Glomerular endothelial cell (primary cell): ENCODE measurements at regions not wholly inside any gene's neighbourhood (a gene's known extent, or its start where the extent isn't known, plus 50 kb on each side); places are given as distances from the start of the nearest gene placed in this dataset.

ENCODE experiments used
- DNase-seq: peaks from one replicate; pipeline ENCODE4 v3.0.0-alpha.2; 2011; ENCODE audit warnings: low read depth, low spot score; ENCODE audit errors: extremely low read depth

- no peak for DNase-seq
Observed at GRCh38 chr1:14094611-14095400, 394.8 kb downstream of the PRDM2 start.

DNA sequence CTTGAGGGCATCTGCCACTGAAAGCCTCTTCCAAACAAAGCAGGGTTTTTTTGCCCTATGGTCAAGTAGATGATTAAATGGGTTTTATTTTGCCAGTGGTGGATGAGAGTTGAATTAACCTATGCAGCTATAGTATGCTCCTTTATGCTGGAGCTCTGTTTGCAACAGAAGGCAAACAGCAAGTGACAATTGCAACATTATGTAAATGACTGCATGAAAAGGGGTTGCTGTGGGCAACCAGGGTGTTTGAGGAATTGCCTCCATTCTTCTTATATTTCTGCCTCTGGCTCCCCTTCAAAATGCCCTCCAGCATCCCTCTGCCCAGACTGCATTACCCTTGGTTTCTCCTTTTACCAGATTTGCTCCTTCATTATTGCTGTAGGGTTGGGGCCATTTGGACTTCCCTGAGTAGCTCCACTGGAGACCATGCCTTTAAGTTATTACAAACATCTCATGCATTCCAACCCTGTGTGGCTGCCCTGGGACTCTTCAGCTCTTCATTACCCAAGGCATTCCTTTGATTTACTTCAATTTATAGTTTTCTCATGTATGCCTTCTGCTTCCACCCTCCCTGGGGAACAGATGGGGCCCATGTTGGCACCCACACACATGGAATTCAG lies 398.4 kb downstream of the PRDM2 start:
- no peak for DNase-seq

- no peak for DNase-seq
Observed at GRCh38 chr1:14100444-14100843, 400.5 kb downstream of the PRDM2 start.

- no peak for DNase-seq
Observed at GRCh38 chr1:14100919-14101318, 400.9 kb downstream of the PRDM2 start.

DNA sequence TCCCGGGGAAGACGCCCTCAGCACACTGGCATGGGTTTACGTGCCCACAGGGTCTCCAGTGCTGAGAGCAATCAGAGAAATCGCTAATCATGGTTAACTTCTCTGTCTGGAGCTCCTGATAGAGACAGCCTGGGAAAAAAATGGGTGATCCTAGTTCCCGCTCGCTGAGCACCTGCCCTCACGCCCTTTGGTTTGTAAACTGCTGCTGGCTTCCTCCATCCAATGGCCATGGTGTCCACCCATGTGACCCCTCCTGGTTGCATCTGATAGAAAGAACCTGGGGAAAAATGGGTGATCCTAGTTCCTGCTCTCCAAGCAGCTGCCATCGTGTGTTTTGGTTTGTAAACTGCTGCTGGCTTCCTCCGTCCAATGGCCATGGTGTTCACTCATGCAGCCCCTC lies 402.2 kb downstream of the PRDM2 start:
- DNase-seq: no peak

GRCh38 chr1:14103878-14104430 lies 404.0 kb downstream of the PRDM2 start:
- no peak for DNase-seq

GRCh38 chr1:14106126-14106525 lies 406.1 kb downstream of the PRDM2 start:
- no peak for DNase-seq

GRCh38 chr1:14106679-14107313 lies 406.8 kb downstream of the PRDM2 start:
- DNase-seq: no peak

DNA sequence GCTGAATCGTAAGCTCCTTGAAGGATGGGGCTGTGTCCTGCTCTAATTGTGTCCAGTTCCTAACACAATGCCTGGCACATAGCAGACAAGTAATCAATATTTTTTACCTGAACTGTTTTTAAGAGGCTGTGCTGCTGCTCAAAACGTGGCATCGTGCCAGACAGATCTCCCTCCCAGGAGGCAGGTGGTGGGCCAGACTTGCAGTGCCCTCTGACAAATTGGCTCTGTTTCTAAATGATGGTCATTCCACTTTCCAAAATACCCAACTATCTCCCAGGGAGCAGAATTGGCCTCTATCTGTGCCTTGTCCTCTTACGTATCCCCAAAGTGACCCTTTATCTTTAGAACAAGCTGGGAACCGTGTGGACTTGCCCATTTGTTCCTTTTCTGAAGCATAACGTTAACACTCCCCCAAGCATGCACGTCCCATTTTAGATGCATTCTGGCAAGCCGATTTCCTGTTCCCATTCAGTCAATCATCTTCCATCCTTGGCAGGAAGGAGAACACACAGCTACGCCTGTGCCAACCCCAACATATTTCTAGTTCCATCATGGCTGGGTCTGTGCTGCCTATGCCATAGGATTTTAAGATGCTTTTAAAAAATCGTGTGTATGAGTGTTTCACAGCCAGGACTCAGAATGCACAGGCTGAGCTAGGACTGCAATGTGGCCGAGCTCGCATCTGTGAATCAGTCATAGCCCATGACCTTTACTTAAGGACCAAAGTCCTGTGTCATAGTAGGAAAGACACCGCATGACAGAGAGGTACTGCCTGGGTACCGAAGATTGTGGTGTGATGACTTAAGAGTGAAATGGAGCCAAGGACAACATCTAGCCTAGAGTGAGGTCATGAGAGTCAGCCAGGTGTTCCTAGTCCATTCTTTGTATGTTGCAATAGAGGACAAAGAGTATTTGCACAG lies 408.6 kb downstream of the PRDM2 start:
- DNase-seq: no peak

DNA sequence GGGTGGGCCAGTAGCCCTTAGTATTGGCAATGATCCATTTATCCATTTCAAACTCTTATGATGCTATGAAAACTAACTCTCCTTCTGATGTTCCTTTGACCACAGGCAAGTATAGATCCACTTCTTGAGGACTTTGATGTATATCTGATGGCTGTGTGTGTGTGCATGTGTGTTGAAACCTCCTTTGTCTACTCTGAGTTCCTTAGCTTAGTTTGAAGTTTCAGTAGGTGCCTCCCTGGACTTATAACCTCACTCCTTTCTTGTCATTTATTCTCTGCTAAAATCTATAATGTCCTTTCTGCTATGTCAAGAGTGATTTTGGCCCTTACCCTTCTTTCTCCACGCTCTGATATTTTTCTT lies 409.3 kb downstream of the PRDM2 start:
- DNase-seq: no peak

DNA sequence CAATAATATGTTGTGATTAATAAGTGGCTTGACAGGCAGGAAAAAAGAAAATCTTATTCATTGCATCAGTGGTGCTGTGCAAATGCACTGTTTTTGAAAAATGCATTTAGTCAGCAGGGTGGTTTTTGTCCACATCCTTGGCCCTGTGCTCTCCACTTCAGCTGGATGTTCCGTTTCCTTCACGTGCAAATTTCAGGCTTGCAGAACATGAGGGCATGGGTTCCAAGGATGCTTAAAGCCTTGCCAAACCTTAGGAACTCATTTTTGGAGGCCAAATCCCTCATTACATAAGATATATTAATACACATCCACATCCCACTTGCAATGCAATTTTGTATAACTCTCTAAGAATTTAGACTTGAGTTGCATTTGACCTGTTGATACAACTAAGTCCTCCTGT lies 410.1 kb downstream of the PRDM2 start:
- no peak for DNase-seq

DNA sequence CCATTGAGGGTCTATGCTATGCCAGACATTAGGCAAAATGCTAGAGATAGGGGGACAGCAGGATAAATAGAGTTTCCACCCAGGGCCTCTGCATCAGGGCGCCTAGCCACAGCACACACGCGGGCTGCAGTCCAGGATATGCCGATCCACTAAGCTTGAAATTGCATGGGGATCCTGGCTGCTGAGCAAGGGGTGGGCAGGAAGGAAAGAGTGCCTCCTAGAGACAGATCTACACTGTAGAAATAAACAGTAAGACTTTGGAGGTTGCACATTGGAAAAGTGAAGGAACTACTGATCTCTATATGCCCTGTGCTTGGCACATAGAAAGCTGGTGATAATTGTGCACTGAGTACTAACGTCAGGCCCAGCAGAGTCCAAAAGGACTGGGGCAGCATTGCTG lies 411.1 kb downstream of the PRDM2 start:
- DNase-seq: no peak

DNA sequence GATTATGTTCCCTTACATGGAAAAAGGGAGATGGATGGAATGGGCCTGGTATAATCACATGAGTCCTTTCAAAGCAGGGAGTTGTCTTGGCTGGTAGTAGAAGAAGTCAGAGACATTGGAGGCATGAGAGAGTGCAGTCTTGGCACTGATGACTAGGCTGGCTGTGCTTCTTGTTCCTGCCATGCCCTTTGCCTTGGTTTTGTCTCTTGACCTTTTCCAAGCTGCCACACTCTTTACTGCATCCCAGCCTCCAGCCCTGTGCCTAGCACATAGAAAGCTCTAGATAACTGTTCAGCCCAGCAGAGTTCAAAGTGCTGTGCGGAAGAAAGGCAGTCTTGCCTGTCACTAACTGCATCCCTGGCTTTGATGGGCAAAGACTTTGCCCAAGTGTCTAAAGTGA lies 412.6 kb downstream of the PRDM2 start:
- DNase-seq: no peak

DNA sequence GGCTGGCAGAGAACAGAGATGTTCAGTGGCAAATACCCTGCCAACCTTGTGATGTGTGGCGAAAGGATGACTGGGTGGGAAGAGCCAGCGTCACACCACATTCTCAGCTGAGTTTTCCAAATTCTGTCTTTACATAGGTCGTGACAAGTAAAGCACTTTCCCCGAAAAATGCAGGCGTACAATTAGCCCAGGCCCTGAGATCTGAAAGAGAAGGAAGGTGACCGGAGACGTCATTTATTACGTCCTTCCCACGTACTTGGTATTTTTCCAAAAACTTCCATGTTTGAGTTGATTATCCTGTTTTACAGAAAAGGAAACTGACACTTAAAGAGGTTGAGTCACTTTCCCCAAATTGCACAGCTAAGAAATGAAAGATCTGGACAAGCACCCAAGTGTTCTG lies 413.3 kb downstream of the PRDM2 start:
- DNase-seq: no peak

DNA sequence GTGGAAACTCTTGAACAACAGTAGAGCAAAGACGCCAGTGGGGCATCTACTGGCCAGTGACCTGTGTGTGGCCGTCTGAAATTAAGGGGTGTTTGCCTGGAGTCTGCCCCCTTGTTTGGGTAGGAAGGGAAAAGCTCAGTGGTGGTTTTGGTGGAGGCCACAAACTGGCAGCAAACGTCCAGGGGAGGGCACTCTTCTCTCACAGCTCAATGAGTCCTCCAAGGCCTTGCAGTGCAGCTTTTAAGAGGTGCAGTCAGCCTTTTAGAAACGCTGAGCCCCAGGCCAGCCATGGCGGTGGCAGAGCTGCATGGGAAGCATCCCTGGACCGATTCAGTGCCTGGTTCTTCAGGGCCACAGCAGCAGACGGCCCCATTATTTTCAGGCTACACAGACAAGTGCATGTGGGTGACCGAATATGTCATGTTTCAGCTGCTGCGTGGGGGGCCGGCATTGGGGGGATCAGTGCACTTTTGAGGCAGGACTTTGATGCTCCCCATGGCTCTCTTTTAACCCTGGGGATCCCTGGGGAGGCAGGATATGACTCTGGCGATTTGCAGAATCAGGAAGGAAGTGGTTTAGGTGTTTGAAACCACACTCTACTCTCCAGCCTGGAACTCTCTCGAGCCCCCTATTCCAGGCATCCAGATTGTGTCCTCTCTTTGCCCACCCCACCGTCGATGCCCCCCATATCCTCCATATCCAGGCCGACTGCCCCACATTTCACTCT lies 414.0 kb downstream of the PRDM2 start:
- DNase-seq: no peak

- DNase-seq: no peak
Observed at GRCh38 chr1:14115976-14116375, 416.0 kb downstream of the PRDM2 start.

- no peak for DNase-seq
Observed at GRCh38 chr1:14117700-14118099, 417.7 kb downstream of the PRDM2 start.

DNA sequence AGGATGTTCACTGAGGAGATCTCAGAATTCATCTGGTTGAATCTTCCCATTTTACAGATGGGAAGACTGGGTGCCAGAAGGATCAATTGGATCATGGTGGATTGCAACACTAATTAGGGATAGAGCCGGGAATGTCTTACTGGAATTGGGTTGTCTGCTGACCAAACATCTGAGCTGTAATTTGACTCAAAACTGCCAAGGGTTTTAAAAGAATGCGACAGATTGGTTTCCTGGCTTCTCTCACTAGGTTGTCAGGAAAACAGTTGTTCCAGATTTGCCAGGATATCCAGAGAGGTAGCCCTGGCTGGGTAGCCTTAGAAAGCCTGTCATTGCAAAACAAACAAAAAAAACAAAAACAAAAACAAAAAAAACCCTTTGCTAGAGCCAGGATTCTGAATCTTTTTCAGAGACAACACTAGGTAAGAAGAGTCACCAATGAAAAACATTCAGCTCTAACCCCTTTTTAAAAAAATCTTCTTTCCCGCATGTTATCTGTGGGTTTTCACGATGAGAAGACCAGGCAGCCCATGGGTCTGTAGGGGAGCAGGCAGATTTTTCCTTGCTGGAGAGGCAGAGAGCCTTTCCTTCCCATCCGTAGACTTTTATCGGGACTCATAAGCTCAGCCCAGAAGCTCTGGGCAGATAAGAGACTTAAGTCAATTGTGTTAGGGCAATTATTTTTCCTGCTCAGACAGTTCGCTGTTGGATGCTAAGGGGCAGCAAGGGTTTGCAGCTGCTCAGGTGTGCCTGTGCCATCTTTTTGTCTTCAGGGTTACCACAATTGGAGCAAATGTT lies 418.9 kb downstream of the PRDM2 start:
- DNase-seq: no peak

GRCh38 chr1:14120895-14121294 lies 420.9 kb downstream of the PRDM2 start:
- DNase-seq: no peak
